DMS114 treated with DMSO at 0.1 percent for 48 hours (cell line): ENCODE measurements at regions not wholly inside any gene's neighbourhood (a gene's known extent, or its start where the extent isn't known, plus 50 kb on each side); places are given as distances from the start of the nearest gene placed in this dataset.

Experiments
- DNase-seq: peaks from one replicate; lab custom pipeline; 2025; ENCODE audit not compliant: unreplicated experiment; lab: John Stamatoyannopoulos, UW

DNA sequence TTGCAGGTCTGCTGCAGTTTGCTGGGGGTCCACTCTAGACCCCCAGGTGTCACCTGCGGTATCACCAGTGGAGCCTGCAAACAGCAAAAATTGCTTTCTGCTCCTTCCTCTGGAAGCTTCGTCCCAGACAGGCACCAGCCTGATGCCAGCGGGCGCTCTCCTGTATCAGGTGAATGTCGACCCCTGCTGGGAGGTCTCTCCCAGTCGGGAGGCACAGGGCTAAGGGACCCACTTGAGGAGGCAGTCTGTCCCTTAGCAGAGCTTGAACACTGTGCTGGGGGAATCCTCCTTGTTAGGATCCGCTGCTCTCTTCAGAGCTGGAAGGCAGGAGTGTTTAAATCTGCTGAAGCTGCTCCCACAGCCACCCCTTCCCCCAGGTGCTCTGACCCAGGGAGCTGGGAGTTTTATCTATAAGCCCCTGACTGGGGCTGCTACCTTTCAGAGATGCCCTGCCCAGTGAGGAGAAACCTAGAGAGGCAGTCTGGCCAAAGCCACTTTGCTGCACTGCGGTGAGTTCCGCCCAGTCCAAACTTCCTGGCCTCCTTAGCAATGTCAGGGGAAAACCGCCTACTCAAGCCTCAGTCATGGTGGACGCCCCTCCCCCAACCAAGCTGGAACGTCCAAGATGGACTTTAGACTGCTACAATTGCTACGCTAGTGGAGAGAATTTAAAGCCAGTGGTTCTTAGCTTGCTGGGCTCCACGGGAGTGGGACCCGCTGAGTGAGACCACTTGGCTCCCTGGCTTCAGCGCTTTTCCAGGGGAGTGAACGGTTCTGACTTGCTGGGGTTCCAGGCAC lies 652.5 kb downstream of the KCNJ3 start:
- no peak for DNase-seq

DNA sequence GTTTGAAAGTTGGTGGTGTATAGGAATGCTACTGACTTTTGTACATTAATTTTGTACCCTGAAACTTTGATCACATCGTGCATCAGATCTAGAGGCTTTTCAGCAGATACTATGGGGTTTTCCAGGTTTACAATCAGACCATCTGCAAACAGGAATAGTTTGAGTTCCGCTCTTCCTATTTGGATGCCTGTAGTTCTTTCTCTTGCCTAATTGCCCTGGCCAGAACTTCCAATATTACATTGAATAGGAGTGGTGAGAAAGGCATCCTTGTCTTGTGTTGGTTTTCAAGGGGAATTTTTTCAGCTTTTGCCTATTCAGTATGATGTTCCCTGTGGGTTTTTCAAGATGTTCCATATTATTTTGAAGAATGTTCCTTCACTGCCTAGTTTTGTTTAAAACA lies 633.5 kb downstream of the KCNJ3 start:
- no peak for DNase-seq

DNA sequence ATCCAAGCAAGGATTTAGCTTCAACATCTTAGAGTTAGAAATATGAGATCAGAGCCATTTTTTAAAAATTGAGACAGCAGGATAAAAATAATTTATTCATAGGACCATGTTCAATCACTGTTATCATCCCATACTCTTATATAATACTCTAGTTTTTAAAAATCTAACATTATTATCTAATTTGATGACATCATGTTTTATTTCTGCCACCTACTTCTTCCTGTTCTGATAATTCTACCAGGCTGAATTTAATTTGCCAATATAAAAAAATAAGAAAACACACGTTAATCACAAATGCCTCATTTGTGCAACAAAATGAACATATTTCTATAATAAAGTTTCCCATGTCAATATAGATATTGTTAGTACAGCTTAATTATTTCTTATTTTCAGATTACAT lies 621.7 kb downstream of the KCNJ3 start:
- DNase-seq = no peak

DNA sequence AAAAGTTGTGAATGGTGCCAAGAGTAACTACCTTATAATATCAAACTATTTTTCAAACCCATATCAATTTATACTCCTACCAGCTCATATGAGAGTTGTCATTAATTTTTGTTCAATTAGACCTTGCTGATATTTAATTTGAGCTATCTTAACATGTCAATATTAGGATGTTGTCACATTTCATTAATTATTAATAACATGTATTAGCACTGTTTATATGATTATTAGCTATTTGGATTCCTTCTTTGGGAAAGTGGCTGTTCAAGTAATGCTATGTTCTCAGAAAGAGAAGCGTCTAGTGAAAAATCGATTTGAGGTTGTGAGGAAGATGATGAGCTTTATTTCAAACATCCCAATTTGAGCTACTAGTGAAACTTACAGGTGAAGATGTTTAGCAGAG lies 620.2 kb downstream of the KCNJ3 start:
- DNase-seq = no peak

DNA sequence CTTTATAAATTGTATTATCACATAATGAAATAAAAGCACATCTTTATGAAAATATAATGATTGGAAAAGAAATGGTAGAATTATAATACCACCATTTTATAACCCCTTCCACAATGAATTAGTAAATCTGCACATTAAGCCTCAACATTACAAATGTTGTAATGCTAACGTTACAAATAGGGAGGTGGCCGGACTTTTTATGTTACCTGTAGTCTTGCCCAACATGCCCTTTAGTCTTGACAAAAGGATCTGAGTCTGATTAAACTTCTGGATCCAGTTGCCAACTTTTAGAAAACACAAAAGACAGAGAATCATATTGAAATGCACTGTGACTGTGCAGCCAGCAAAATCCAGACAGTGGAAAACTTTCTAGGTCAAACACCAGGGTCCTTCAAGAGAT lies 617.3 kb downstream of the KCNJ3 start:
- DNase-seq = no peak

DNA sequence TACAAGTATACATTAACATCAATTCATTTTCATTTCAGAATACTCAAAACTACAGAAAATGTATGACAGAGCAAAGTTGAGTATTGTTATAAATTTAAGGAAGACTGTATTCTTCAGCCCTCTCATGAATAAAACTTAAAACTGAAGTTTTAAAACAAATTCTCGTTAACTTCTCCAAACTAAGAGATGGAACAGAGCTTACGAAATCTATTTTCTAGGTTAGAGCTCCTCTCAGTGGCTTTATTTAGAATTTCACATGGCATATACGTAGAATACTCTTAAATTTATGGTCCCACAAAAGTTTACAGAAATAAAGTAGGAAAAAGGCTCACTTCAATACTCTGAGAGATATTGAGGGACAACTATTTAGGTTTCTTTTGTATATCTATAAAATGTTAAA lies 612.1 kb downstream of the KCNJ3 start:
- DNase-seq = peak; percentile 7

DNA sequence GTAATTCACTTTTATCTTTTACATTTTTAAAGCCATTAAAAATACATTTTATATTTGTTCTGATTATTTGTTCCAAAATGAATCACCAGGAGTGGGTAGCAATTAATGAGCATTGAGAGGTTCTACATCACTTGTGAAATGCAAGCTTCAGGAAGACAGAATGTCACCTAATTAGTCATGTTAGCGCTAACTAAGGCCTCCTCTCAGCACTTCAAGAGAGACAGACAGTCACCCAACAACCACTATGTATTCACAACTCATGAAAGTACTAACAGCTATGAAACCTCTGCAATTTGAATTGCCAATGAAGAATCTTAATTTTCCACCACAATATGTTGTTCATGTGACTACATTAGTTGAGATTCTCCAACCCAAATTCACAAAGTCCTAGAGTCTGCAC lies 611.0 kb downstream of the KCNJ3 start:
- DNase-seq = no peak

DNA sequence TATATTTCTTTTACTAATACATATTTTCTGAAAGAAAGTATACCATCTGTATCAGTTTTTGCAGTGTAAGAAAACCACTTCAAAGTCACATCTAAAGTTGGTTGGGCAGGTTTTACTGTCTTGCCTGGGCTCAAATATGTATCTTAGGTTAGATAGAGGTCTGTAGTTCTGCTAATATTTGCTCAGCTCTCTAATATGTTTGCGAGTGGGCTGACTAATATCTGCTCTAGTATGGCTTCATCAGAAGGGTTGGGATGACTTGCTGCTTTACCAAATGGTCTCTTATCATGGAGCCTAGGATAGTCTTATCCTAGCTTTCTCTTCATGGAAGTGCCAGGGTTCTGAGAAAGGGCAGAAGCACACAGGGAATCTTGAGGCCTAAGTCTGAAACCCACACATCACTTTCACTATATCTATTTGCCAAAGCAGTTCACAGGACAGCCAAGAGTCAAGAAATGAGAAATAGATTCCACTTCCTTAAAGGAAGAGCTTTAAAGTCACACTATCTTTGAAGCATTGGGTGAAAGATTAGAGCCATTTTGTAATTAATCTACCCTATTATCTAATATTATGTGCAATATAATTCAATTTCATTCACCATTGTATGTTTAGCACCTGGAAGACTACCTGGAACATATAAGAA lies 610.0 kb downstream of the KCNJ3 start:
- DNase-seq = no peak

DNA sequence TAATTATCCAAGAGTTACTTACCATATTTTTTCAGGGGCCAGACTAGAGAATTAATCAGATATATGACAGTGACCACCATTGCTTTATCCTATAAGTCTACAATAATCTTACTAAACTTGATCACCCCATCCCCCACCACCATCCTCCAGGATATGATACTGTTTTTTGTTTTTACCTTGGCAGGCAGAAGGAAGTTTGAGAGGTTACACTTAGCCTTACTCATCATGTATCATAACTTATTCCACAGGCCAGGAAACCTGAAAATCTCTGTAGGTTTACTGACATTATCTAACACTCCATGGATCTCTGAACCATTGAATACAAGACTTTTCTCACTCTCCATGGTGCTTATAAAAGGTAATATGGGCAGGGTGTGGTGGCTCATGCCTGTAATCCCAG lies 602.7 kb downstream of the KCNJ3 start:
- no peak for DNase-seq

DNA sequence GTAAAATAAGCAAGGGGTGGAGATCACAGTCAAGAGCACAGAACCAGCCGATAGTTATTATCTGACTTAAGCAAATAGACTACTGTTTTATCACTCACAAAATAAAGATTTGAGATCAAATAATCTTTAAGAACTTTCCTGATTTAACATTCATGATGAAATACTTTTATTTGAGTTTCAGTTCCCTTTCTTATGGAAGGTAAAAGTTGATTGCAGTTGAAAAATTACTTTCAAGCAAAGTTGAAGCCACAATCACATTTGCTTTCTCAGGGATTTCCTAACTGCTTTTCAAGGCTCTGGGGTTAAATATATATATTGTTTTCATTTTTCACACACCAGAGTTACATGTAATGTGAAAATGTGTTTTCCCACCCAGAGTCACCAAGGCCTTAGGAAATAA lies 599.5 kb downstream of the KCNJ3 start:
- no peak for DNase-seq

DNA sequence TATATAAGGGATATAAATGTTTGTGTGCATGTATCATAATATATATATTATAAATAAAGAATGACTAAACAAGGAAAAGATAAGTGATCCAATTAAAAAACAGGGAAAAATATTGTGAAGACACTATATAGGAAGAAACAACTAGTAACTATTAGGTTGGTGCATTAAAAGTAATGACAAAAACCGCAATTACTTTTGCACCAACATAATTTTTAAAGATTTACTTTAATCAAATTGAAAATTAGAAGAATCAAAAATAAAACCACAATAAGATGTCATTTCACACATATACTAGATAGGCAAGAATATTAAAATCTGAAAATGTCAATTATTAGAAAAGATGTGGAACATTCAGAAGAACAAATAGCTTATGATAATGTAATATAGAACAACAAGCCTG lies 595.9 kb downstream of the KCNJ3 start:
- no peak for DNase-seq

DNA sequence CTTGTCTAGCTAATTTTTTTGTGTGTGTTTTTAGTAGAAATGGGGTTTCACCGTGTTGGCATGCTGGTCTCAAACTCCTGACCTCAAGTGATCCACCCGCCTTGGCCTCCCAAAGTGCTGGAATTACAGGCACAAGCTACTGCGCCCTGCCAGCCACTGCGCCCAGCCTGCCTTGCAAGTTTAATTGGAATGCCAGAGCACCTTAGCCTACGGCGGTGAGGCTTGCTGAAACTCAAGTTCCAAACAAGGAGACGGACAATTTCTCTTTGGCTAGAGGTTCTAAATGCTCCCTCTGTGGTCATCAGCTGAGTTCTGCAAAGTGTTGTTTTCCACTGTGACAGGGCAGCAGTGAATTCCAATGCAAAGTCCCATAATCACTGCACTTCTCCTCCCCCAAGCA lies 583.4 kb downstream of the KCNJ3 start:
- no peak for DNase-seq

DNA sequence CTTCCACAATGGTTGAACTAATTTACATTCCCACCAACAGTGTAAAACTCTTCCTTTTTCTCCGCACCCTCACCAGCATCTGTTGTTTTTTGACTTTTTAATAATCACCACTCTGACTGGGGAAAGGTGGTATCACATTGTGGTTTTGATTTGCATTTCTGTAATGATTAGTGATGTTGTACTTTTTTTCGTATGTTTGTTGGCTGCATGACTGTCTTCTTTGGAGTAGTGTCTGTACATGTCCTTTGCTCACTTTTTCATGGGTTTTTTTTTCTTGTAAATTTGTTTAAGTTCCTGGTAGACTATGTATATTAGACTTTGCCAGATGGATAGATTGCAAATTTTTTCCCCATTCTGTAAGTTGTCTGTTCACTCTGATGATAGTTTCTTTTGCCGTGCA lies 574.8 kb downstream of the KCNJ3 start:
- no peak for DNase-seq

DNA sequence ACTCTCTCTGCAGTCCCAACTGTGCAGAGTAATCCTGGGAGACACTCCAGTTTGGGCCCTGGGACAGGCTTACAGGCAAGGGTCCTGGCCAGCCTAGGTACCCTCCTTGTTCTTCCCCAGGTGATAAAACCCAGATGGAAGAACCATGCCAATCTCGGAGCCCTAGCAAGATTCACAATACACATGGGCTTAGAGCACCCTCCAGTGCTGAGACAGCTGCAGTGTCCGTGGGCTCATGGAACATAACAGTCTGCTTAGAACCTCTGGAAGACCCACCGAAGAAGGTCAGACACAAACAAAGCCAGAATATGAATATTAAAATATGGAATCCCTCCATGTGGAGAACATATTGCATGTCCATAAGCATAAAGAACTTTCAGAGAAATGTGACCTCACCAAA lies 568.1 kb downstream of the KCNJ3 start:
- DNase-seq = no peak

DNA sequence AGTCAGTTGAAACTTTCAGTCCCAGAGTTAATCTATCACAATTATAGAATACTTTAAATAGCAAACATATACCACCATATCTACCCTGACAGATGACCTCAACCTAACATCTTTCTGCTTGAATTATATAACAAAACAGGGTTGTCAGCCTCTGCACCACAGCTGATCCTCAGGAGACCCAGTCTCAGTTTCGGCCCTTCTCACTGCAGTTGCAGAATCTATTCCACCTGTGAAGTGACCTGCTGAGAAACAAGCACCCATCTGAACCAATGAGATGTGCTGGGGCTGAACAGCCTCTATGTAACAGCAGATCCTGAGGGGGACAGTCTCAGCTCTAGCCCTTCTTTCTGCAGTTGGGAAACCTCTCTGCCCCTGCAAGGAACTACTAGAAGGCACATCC lies 567.6 kb downstream of the KCNJ3 start:
- DNase-seq = no peak

DNA sequence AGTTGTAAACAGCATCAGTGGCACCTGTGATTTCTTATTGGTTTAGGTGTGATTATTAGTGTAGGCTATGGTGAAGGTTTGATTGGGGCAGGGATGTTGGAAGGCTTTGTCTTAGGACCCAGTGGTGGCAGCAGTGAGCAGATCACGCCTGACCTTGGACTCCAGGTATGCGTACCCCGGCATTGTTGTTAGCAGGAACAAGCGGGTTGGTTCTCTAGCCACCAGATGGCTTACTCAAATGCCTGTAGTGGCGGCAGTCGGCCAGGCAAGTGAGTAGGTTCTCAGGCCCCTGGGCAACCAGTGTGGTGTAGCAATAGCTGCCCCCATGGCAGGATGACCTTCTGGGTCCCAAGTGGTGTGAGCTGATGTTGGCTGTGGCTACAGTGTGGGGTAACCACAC lies 558.3 kb downstream of the KCNJ3 start:
- DNase-seq = no peak

DNA sequence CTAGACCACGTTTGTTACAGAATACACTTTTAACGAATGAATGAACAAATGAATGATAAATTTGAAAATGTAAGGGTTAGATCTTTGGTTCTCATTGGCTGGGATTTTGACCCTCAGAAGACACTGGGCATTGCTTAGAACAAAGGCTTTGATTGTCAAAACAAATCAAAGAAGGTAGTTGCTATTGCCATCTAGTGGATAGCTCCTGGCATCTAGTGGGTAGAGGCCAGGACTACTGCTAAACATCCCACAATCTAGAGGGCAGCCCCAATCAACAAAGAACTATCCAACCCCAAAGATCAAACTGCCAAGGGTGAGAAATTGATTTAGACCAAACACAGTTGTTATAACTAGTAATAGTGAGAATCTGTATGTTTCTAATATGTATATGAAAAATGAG lies 552.3 kb downstream of the KCNJ3 start:
- no peak for DNase-seq

DNA sequence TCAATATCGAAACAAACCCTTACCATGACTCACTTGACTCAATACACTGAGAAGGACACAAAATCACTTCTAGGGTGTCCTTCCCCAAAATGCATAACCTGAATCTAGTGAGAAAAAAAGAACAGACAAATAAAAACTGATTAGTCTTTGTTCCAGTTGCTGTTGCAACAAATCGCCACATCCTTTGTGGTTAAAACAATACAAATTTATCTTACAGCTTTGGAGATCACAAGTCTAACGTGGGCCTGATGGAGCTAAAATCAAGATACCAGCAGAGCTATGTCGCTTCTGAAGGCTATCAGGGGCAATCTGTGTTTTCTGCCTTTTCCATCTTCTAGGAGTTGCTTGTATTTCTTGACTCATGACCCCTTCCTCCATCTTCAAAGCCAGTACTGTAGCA lies 541.7 kb downstream of the KCNJ3 start:
- DNase-seq = no peak

DNA sequence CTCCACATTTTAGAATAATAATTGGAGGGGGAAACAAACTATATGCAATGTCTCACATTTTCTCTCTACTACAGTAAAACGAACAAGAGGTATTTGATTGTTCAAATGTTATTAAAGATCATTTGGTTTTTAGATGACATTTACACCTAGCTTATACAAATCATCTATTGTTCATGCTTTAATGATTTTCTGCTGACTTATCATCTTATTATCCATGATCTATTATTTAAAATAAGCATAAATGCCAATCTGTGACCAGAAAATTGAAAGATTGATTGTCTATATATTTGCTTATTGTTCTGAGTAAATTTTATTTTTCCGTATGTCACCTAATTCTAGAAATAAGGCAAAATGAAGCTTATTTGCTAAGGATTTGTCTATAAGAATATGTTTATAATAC lies 537.2 kb downstream of the KCNJ3 start:
- DNase-seq = no peak

DNA sequence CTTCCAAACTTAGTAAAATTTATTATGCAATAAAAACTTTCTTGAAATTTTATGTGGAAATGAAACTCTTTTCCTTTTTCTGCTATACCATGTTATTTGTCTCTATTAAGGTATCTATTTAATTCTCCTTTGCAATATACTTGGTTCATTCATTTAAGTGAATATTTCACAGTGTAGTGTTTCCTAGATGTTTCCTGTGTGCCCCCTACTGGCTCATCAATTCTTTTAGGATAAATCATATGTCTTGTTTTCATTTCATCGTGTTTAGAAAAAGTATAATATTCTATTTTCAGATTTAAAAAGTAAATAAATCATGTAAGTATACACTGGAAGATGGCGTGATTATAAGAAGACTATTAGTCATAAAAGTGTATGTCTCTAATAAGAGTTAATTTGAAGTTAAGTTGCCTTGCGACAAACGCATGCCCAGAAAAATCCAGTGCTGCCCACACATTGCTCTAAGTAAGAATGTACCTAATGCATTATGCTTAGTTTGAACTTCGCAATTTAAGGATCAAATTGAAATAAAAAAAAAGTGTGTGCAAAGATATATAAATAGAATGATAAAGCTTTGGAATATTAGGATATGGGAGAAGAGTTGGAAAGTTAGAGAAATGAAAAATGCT lies 525.4 kb downstream of the KCNJ3 start:
- DNase-seq = no peak

DNA sequence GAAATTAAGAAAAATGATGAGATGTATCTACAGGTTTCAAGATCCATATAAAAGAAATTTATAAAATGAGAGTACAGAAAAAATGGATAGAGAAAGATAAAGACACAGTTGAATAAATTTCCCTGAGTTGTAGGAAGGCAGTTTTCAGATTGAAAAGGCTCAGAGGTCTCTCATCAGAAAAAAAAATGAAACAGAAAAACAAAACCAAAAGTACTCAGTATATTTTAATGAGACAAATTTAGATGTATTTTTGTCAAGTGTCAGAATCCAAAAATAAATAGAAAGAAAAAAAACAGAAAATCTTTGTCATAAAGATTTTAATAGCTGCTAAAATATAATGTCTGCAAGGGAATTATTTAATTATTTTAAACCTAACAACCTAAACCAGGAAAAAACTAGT lies 520.5 kb downstream of the KCNJ3 start:
- no peak for DNase-seq

DNA sequence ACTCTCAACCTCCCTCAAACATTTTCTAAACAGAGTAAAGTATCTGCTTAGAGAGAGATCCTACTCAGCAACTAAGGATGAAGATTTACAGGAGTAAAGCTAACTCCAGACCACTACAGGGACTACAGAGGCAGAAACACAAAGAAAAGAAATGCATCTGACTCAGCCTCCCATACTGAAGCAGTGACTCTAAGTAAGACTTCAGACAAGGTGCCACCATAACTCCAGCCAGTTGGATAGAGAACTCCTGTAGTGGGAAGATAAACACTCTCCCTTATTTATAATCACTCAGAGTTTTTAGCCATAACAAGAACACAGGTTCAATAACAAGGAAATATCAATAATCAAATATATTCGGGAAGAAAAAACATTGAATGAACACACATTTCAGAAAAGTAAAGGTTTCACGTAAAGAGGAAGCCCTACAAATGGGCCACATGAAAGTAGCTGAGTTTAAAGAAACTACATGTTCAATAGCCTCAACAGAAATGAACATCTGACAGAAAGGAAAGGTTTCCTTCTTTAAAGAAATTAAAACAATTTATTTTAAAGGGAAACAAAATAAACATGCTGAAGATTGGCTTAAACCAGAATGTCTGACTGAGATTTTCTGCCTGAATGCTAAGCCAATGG lies 519.9 kb downstream of the KCNJ3 start:
- no peak for DNase-seq
